ENCODE measurements at regions not wholly inside any gene's neighbourhood (a gene's known extent, or its start where the extent isn't known, plus 50 kb on each side); places are given as distances from the start of the nearest gene placed in this dataset.
"Not testable (repeated sequence)": the region's sequence is repeated elsewhere in the genome, so short reads cannot be mapped to it uniquely, and the experiment has no call there.

- no peak for TF ChIP-seq ZBTB21 (CRISPR knock-in tag; IDR thresholded peaks at IDR 0.05; ENCODE audit: borderline replicate concordance)
- TF ChIP-seq ZNF512 (CRISPR knock-in tag; IDR thresholded peaks at IDR 0.05; ENCODE audit: borderline replicate concordance), result no peak
- TF ChIP-seq STAT6 (CRISPR knock-in tag; conservative IDR thresholded peaks at IDR 0.05; ENCODE audit: low read depth), result no peak
- no peak for TF ChIP-seq HMGA2 (CRISPR knock-in tag; IDR thresholded peaks at IDR 0.05)
- no peak for TF ChIP-seq MXD4 (CRISPR knock-in tag; IDR thresholded peaks at IDR 0.05; ENCODE audit: borderline replicate concordance)
- no peak for TF ChIP-seq USF1 (CRISPR knock-in tag; IDR thresholded peaks at IDR 0.05)
- no peak for TF ChIP-seq ZNF263 (CRISPR knock-in tag; IDR thresholded peaks at IDR 0.05; ENCODE audit: low read depth)
Measured at GRCh38 chr2:230631470-230631869, 81.2 kb upstream of the CAB39 start (continued).

- Mint-ChIP-seq H3K36me3 (no peaks in the 10 kb centered on the region), H3K4me1 (no peaks in the 10 kb centered on the region), H3K27ac (no peak overlapping the region), H3K27me3 (ENCODE audit: low read depth) (no peaks in the 10 kb centered on the region), H3K9me3 (no peaks in the 10 kb centered on the region), H3K4me3 (no peak overlapping the region)
- DNase-seq (ENCODE audit: low spot score) (no peak), ATAC-seq (no peak)
- ChIA-PET CTCF (interaction anchor here (0.6 to 1.3 kb wide), 3 partner anchors 128 to 474 kb away, joined by 3 to 4 read pairs (median 4); no protein-coding TSS in a partner anchor), POLR2A (no interaction called here)
- TF ChIP-seq ERG (CRISPR knock-in tag; IDR thresholded peaks at IDR 0.05), result no peak
Measured at GRCh38 chr2:230634146-230634545, 78.5 kb upstream of the CAB39 start.

GRCh38 chr2:230634721-230635313 lies 77.8 kb upstream of the CAB39 start:
- ATAC-seq; H3K27ac Mint-ChIP-seq; POLR2A ChIA-PET; H3K4me1 Mint-ChIP-seq; DNase-seq (ENCODE audit: low spot score); H3K27me3 Mint-ChIP-seq (ENCODE audit: low read depth); H3K9me3 Mint-ChIP-seq; H3K36me3 Mint-ChIP-seq; H3K4me3 Mint-ChIP-seq: not testable (repeated sequence)
- CTCF ChIA-PET, result interaction anchor here (0.6 to 1.3 kb wide), 3 partner anchors 127 to 475 kb away, joined by 3 to 4 read pairs (median 4); no protein-coding TSS in a partner anchor

- no peak for DNase-seq (ENCODE audit: low spot score)
Measured at GRCh38 chr2:230636684-230637271, 75.9 kb upstream of the CAB39 start.

More at GRCh38 chr2:230636684-230637271, 75.9 kb upstream of the CAB39 start:
- Mint-ChIP-seq H3K27me3 (ENCODE audit: low read depth) (no peaks in the 10 kb centered on the region), H3K4me1 (no peaks in the 10 kb centered on the region), H3K9me3 (no peaks in the 10 kb centered on the region), H3K36me3 (no peaks in the 10 kb centered on the region), H3K4me3 (no peak overlapping the region), H3K27ac (no peak overlapping the region)
- ChIA-PET CTCF (no interaction called here), POLR2A (no interaction called here)
- TF ChIP-seq ZNF671 (CRISPR knock-in tag; IDR thresholded peaks at IDR 0.05) (no peak), HMGXB4 (CRISPR knock-in tag; IDR thresholded peaks at IDR 0.05) (no peak), SP1 (CRISPR knock-in tag; conservative IDR thresholded peaks at IDR 0.05) (no peak), ZSCAN18 (CRISPR knock-in tag; IDR thresholded peaks at IDR 0.05) (no peak), FOXJ3 (CRISPR knock-in tag; IDR thresholded peaks at IDR 0.05; ENCODE audit: borderline replicate concordance) (no peak), ZNF416 (CRISPR knock-in tag; IDR thresholded peaks at IDR 0.05) (no peak), ZNF396 (CRISPR knock-in tag; IDR thresholded peaks at IDR 0.05; ENCODE audit: borderline replicate concordance) (no peak), NR2C2 (CRISPR knock-in tag; IDR thresholded peaks at IDR 0.05) (no peak), STAT6 (CRISPR knock-in tag; conservative IDR thresholded peaks at IDR 0.05; ENCODE audit: low read depth) (no peak), NR1H2 (CRISPR knock-in tag; IDR thresholded peaks at IDR 0.05) (no peak)
- no peak for ATAC-seq
